ENCODE measurements at regions not wholly inside any gene's neighbourhood (a gene's known extent, or its start where the extent isn't known, plus 50 kb on each side); places are given as distances from the start of the nearest gene placed in this dataset.
"Not testable (repeated sequence)": the region's sequence is repeated elsewhere in the genome, so short reads cannot be mapped to it uniquely, and the experiment has no call there.

DNA sequence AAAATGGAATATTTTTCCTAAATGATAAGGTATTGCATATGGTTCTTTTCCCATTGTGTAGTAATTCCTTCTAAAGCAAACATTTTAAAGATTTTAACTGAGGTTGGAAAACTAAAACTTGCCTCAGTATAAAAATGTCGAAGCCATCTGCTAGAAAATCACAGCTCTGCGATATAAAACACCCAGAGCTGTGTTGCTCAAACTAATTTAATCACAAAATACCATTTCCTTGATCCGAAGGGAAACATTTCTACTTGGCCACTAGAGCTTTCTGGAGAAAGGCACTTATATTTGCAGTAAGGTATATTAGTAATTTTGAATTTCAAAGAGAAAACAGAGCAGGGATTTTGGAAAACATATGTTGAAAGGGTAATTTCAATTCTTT, 209.2 kb upstream of the ZNF32 start:
- no peak for FAIRE-seq
- no peak for DNase-seq (ENCODE audit: extremely low spot score, insufficient read length, low read depth)

DNA sequence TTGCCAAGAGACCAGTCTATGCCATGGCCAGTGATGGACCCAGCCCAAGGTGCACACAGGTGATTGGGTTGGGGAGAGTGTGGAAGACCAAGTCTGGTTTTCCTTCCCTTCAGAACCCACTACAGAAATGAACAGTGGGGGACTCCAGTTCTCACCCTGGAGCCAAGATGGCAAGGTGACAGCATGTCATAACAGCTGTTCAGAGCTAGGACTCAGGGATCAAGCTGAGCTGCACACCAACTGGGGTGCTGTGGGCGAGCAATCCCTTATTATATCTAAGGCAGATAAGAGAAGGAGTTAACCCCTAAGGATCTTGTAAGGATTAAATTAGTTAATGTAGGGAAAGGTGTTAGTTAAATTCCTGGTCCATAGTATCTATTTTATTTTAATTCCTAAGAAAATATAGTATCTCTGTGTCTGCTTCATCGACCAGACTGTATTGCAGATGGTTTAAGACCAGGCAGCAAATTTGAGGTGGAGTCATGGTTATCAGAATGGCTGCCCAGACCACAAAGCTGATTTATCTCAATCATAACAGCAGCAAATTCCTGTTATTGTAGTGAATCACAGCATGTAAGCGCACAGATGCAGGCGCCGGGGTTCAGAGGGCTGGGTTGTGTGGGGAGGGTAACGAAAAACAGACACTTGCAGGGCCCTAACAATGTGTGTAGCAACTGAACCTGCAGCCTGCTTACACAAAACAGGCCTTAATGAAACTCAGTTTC, 208.7 kb upstream of the ZNF32 start:
- no peak for FAIRE-seq
- no peak for DNase-seq (ENCODE audit: extremely low spot score, insufficient read length, low read depth)

DNA sequence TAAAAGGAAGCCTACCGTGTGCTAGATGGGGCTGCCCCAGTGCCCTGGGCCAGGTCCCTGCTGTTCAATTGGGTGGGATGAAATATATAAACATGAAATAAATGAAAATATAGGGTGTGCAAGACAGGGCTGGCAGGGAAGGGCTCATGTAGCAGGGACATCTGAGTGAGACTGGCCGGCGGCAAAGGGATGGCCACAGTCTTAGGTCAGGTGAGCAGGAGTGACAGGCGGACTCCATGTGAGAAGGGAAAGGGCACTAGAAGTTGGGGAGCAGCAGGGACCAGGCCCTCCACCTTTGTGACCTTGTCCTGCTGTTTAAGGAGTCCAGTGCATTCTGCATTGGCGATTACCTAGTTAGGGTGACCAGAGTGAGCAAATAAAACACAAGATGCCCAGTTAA, 207.6 kb upstream of the ZNF32 start:
- FAIRE-seq (no peak), DNase-seq (ENCODE audit: extremely low spot score, insufficient read length, low read depth) (no peak)

DNA sequence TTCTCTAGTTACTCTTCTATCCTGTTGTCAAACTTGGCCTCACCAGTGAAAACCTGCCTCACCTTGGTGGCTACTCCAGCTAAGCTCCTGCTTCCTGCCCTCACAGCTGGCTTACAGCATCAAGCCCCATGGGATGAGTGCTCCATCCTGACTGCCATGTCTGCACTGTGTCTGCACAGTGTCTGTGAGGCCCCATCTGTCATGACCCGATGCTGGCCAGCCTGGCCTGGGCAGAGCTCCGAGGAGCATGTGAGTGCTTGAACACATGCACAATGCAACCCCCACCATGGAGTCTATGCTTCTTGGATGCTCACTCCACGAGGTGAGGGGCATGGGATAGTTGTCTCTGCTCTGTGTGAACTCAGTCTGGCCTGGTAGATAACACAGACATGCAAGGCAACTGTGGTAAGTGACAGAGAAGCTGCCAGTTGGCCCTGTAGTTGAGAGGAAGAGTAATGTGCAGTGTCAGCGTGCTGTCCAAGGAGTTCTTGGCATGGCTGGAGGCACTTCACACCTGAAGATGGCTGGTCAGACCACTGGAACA, 207.1 kb upstream of the ZNF32 start:
- no peak for DNase-seq (ENCODE audit: extremely low spot score, insufficient read length, low read depth)
- FAIRE-seq, result no peak

DNA sequence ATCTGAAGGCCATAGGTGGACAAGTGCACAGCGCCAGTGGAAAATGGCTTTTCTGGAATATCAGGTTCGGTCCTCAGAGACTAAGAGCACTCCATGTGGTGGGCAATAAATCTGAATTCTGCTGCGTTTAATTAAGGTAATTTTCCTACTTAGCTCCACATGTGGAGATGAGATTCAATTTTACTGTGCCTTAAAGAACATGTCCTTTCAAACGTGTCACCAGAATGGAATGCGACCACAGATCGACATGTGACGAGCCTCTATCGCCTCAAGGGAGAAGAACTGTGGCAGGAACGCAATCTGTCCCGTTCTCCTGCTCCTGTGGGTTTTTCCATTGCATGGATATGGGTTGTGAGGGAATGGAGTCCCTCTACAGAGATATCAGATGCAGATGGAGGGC, 205.3 kb upstream of the ZNF32 start:
- DNase-seq (ENCODE audit: extremely low spot score, insufficient read length, low read depth) (no peak), FAIRE-seq (no peak)

DNA sequence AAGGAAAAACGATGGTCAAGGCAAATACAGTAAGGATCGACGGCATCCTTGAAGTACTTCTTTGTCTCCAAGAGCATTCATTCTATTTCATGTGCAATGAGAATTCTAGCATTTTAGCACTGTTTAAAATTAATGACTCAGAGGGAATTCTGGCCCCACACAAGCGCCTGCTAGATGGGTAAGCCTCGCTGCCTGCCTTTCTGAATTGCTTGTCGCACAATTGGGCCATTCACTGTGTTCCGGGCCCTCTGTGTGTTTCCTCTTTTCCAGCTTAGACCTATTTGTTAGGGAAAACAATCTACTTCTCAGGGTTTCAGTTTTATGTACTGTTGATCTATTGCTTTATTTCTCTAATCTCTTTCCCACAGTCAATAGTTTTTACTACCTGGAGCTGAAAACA, 204.7 kb upstream of the ZNF32 start:
- FAIRE-seq, result no peak
- DNase-seq (ENCODE audit: extremely low spot score, insufficient read length, low read depth), result no peak

DNA sequence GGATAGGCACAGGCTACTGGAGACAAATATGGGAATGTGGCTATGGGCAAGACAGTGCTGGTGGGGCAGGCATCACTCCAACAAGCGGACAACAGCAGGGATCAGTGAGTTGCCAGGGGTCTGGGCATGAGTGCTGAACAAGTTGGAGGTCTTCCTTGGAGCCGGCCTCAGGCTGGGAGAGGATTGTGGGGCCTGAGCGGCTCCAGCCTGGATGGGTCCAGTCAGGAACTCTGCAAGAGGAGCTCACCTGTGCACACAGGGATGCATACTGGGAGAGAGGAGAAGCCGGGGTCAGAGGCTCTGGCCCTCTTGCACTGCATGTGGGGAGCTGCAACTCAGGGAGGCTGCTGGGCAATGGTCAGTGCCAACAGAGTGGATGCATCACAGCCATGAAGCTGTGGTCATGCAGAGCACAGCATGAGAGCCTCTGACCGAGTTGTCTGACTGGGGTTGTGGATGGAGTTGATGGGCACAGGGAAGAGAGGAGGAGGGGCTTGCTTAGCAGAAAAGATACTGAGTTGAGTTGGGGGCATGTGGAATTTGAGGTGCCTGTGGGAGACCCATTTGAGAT, 204.0 kb upstream of the ZNF32 start:
- DNase-seq (ENCODE audit: extremely low spot score, insufficient read length, low read depth) (no peak), FAIRE-seq (no peak)

DNA sequence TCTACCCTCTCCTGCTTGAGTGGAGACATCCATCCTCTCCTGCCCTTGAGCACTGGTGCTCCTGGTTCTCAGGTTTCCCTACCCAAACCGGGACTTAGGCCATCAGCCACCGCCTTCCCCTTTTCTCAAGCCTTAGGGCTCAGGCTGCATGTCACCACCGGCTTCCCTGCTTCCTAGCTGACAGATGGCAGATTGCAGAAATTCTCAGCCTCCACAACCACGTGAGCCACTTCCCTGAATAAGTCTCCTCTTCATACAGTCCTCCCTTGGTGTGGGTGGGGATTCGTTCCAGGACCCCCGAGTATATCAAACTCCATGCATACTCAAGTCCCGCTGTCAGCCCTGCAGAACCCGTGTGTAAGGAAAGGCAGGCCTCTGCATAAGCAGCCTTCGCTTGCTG, 203.5 kb upstream of the ZNF32 start:
- FAIRE-seq, result no peak
- DNase-seq (ENCODE audit: extremely low spot score, insufficient read length, low read depth), result no peak

DNA sequence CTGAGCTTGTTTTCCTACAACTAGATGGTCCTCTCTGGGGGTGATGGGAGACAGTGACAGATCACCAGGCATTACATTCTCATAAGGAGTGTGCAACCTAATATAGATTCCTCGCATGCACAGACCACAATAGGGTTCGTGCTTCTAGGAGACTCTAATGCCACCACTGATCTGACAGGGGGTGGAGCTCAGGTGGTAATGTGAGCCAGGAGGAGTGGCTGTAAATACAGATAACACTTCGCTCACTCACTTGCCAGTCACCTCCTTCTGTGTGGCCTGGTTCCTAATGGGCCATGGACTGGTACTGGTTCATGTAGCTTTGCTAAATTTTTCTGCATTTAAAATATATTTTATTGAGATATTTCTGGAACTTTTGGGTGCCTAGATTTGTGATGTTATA, 202.3 kb upstream of the ZNF32 start:
- no peak for DNase-seq (ENCODE audit: extremely low spot score, insufficient read length, low read depth)
- FAIRE-seq, result no peak

DNA sequence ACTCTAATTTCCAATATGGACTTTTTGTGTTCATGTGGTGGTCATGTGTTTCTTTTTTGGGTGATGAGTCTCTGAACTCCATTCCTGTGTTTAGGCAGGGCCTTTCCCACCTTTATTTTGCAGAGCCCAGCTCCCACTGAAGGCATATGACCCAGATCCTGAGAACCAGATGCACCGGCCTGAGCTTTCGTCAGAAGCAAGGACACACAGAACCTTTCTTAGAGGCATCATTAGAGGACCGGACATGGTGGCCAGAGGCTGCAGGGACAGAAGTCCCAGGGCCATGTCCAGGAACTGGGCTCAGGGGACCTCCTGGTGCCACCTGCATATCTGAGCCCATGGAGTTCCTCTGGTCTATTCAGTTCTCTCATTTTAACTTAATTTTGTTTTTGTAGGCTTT, 200.9 kb upstream of the ZNF32 start:
- no peak for DNase-seq (ENCODE audit: extremely low spot score, insufficient read length, low read depth)
- FAIRE-seq, result no peak

DNA sequence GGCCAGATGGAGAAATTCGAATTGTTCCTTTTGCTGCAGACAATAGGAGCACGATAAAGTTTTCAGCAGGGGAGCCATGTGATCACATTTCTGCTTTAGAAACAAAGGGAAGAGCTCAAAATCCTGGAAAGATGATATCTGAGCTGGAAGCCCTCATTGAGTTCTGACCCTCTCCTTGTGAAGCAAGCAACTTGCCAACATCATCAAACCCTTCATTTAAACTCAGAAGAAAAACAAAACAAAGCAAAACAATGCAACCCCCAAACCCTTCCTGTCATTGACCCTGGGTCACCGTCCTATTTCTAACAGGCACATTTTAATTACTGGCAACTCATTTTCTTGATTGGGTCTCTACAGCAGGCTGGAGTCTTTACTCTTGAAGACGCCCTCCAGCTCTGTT, 198.3 kb upstream of the ZNF32 start:
- FAIRE-seq (no peak), DNase-seq (ENCODE audit: extremely low spot score, insufficient read length, low read depth) (no peak)

DNA sequence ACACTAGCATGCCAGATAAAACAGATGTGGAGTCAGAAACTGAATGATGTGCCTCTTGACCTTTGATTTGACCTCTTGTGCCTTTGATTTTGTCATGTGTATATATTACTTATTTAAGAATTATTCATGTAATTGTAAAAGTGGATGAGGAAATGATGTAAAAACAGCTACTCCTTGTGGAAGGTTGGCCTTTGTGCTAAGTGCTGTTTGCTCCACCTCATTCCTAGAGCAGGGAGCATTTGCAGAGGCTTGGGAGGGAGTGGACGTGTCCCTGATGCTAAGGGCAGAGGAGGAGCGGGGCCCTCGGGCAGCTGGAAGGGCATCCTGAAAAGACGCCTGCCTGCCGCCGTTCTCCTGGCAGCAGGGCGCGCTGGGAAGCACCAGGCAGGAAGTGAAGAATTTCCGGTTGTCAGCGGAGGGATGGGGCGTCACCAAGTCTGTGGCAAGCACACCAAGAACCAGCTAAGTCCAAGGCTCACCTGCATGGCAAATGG, 197.6 kb upstream of the ZNF32 start:
- no peak for DNase-seq (ENCODE audit: extremely low spot score, insufficient read length, low read depth)
- no peak for FAIRE-seq

DNA sequence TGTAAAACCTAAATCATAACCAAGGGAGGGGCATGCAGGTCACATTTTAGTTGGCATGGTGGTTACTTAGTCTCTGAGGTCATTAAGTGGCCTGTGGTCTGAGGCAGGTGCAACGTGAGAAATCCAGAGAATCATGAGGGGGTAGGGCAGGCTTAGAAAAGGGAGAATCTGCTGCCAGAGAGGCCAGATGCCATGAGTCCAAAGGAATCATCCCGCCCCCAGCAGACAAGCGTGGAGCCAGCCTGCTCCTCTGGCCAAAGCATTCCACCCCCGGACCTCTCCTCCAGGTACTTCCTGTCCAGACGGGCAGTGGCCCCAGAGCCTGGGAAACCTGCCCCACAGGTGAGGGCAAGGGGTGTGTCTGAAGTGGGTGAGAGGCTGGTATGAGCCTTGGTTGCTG, 196.4 kb upstream of the ZNF32 start:
- FAIRE-seq, result no peak
- DNase-seq (ENCODE audit: extremely low spot score, insufficient read length, low read depth), result no peak

DNA sequence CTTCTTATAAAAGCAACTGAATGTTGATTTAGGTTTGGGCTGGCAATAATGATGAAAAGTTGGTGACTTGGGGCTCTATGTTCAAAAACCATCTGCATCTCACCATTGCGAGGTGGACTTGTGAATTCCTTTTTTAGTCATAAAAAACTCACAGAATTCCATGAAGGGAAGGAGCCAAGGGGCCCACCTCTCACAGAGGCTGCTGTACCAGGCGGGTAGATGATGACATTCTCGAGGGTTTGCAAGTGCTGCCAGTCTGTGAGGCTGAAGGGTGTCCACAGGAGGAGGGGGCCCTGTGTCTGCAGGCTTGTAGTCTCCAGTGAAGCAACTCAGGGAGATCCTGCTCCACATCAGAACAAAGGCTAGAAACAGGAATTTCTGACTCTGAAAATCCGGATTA, 195.5 kb upstream of the ZNF32 start:
- DNase-seq (ENCODE audit: extremely low spot score, insufficient read length, low read depth), result no peak
- FAIRE-seq, result no peak

DNA sequence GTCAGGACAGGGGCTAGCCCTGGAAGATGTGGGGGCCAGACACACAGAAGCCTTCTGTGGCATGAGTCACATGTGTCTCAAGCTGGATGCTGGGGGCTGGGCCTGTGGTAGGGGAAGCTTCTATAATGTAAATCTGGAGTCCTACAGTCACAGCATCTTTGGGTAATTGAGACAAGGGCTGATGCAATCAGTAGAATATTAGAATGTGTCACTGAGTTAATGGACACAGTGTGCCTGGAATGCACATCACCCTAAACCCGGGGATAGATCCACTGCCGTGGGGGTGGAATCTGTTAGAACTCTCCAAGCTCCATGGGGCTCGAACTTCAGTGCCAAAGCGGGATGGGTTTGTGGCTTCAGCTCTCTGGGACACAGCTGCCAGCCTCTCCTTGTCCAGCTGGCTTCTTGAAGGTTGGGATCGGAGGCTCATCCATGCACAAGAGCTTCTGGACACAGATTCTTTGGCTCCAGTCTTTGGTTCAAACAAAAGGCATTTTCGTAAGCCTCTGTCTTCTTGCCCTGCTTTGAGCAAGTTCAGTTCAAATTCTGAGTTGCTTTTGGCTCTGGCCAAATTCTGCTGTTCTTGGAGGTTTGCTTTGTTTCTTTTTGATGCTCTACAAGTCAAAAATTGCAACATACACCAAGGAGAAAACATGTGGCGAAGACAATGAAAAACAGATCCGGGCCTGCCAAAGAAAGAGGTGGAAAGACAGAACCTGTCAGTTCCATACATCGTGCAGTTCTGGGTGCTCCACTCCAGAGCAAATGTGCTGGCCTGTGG, 194.8 kb upstream of the ZNF32 start:
- FAIRE-seq (no peak), DNase-seq (ENCODE audit: extremely low spot score, insufficient read length, low read depth) (no peak)

DNA sequence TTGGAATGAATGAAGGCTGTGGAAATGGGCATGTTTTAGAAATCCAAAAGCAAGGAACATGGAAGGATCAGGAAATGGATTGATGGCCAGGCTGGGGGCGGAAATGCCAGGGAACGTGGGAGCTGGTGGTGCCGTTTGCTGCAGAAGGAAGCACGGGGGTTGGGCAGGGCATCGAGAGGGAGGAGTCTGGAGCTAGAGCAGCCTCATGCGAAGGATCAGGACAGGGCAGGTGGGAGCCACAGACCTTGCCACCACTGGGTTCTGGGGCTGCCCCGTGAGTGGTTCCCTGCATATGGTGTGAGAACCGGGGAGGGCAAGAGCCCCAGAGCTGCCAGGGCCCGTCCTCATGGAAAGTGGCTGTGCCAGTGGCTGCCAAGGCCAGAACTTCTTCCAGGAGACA, 193.8 kb upstream of the ZNF32 start:
- DNase-seq (ENCODE audit: extremely low spot score, insufficient read length, low read depth) (no peak), FAIRE-seq (no peak)

DNA sequence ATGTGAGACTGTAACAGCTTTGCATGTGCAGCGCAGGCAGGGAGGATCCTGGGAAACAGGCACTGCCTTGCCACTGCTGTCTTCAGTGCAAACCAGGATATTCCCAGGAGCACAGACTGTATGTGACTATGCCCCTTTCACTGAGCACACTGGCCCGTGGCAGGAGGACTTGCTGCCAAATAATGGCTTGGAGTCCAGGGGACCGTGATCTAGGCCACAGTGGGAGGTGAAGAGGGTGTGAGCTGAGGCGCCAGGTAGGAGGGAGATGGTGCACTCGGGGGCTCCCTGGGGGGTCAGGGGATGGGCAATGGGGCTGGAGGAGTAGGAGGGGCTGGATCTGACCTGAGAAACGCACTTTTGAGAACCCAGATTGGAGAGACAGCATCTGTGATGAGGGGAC, 193.4 kb upstream of the ZNF32 start:
- DNase-seq (ENCODE audit: extremely low spot score, insufficient read length, low read depth) (no peak), FAIRE-seq (no peak)

DNA sequence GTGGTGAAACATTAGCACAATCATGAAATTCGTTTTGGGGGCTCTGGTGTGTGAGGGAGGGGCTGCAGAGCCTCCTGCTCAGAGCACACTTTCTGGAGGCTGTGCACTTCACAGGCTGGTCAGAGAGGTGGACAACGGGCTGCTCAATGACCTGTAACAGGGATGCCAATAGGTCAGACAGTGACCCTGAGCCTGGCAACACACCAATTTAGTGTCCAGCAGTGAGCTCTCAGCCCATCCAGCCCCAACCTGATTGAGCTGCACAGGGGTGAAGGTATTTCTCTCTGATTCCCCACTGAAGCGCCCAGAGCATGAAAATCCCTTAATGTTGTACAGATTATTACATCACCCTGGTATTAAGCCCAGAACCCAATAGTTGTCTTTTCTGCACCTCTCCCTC, 191.3 kb upstream of the ZNF32 start:
- FAIRE-seq, result no peak
- DNase-seq (ENCODE audit: extremely low spot score, insufficient read length, low read depth), result no peak

DNA sequence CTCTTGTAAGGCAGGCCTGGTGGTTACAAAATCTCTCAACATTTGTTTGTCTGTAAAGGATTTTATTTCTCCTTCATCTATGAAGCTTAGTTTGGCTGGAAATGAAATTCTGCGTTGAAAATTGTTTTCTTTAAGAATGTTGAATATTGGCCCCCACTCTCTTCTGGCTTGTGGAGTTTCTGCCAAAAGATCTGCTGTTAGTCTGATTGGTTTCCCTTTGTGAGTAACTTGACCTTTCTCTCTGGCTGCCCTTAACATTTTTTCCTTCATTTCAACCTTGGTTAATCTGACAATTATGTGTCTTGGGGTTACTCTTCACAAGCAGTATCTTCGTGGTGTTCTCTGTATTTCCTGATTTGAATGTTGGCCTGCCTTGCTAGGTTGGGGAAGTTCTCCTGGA, 186.1 kb upstream of the ZNF32 start:
- not testable (repeated sequence) for DNase-seq (ENCODE audit: extremely low spot score, insufficient read length, low read depth); FAIRE-seq

DNA sequence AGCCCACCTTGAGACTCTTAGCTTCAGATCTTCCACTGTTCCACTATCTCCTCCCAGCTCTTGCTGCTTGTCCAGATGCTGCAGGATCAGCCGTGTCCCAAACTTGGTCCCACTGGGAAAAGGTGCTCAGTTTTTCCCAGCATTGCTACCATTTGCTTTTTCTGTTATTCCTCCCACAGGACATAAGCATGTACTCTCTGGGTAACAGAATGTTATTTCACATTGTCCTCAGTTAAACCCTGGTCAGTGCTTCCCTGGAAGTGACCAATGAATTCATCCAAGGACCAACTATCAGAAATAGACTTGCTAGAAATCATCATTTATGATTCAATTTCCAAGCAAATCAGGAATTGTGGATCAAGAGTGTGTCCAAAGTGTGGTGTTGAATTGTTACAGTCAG, 179.2 kb upstream of the ZNF32 start:
- no peak for DNase-seq (ENCODE audit: extremely low spot score, insufficient read length, low read depth)
- no peak for FAIRE-seq

DNA sequence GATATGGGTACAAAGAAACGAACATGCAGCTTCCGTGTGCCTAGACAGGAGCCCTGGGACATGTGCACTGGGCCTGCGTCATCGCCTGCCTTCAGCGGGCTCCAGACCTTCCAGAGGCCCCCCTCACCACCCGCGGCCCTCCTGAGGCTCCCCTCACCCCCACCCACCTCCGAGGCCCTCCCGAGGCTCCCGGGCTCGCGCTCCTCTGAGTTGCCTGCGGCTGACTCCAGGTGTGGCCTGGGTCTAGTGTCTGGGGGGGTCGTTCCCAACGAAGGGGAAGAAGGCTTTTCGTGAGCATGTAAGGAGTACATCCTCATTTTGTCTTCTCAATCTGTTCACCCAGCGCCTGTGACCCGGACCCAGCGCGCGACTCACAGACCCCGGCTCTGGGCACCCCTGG, 177.3 kb upstream of the ZNF32 start:
- DNase-seq (ENCODE audit: extremely low spot score, insufficient read length, low read depth) (no peak), FAIRE-seq (no peak)
